GM23338 (cell line): ENCODE measurements at regions not wholly inside any gene's neighbourhood (a gene's known extent, or its start where the extent isn't known, plus 50 kb on each side); places are given as distances from the start of the nearest gene placed in this dataset.

Source experiments
- CREB1 ChIP-seq: fragments of 250-450 bp; sonication (Bioruptor Pico); IDR thresholded peaks from 2 replicates; pipeline ENCODE4 v1.5.0; 2020; ENCODE audit warnings: low read depth, mild to moderate bottlenecking, moderate library complexity
- EZH2 ChIP-seq: fragments of 200-600 bp; sonication (generic); IDR thresholded peaks from one replicate; pipeline ENCODE4 v1.8.0; 2017; ENCODE audit warnings: antibody characterized with exemption, mild to moderate bottlenecking, low read depth; ENCODE audit not compliant: unreplicated experiment
- EZH2phosphoT487 ChIP-seq: fragments of 200-600 bp; sonication (generic); IDR thresholded peaks from one replicate; pipeline ENCODE4 v1.8.1; 2018; ENCODE audit warnings: antibody characterized with exemption; ENCODE audit not compliant: unreplicated experiment
- POLR2AphosphoS5 ChIP-seq: IDR thresholded peaks from 2 replicates; pipeline ENCODE4 v1.6.1; 2016; ENCODE audit warnings: antibody characterized with exemption, low read depth
- STAT1 ChIP-seq: IDR thresholded peaks from one replicate; pipeline ENCODE4 v1.6.1; 2016; ENCODE audit warnings: antibody characterized with exemption; ENCODE audit not compliant: unreplicated experiment
- TF ChIP-seq, protein P1 (sequence below), 2 experiments: fragments of 200-600 bp in 1 of 2; sonication (generic) in 1 of 2; conservative IDR thresholded peaks; 2 replicates each; pipeline versions ENCODE4 v1.5.1 to v1.6.1; 2016 to 2017; ENCODE audit warnings: antibody characterized with exemption in 2 of 2, low read depth in 2 of 2, mild to moderate bottlenecking in 2 of 2, moderate library complexity in 1 of 2
- TF ChIP-seq, protein P2 (sequence below): IDR thresholded peaks from 2 replicates; pipeline ENCODE4 v1.6.1; 2016; ENCODE audit warnings: antibody characterized with exemption

GRCh38 chr2:35871672-35872071 lies 483.9 kb upstream of the CRIM1 start:
- TF ChIP-seq, protein P1, sequence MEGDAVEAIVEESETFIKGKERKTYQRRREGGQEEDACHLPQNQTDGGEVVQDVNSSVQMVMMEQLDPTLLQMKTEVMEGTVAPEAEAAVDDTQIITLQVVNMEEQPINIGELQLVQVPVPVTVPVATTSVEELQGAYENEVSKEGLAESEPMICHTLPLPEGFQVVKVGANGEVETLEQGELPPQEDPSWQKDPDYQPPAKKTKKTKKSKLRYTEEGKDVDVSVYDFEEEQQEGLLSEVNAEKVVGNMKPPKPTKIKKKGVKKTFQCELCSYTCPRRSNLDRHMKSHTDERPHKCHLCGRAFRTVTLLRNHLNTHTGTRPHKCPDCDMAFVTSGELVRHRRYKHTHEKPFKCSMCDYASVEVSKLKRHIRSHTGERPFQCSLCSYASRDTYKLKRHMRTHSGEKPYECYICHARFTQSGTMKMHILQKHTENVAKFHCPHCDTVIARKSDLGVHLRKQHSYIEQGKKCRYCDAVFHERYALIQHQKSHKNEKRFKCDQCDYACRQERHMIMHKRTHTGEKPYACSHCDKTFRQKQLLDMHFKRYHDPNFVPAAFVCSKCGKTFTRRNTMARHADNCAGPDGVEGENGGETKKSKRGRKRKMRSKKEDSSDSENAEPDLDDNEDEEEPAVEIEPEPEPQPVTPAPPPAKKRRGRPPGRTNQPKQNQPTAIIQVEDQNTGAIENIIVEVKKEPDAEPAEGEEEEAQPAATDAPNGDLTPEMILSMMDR (conservative IDR thresholded peaks at IDR 0.05; ENCODE audit: low read depth in 2 of 2), result peak; percentile 61 to 72
- TF ChIP-seq POLR2AphosphoS5 (no peak), EZH2phosphoT487 (no peak), STAT1 (no peak), EZH2 (no peak), CREB1 (no peak)
- TF ChIP-seq, protein P2, sequence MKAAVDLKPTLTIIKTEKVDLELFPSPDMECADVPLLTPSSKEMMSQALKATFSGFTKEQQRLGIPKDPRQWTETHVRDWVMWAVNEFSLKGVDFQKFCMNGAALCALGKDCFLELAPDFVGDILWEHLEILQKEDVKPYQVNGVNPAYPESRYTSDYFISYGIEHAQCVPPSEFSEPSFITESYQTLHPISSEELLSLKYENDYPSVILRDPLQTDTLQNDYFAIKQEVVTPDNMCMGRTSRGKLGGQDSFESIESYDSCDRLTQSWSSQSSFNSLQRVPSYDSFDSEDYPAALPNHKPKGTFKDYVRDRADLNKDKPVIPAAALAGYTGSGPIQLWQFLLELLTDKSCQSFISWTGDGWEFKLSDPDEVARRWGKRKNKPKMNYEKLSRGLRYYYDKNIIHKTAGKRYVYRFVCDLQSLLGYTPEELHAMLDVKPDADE, result no peak
